OCI-LY7 (cell line): ENCODE measurements at regions not wholly inside any gene's neighbourhood (a gene's known extent, or its start where the extent isn't known, plus 50 kb on each side); places are given as distances from the start of the nearest gene placed in this dataset.
"Not testable (repeated sequence)": the region's sequence is repeated elsewhere in the genome, so short reads cannot be mapped to it uniquely, and the experiment has no call there.

ENCODE experiments used
- CTCF ChIP-seq: fragments of 200-600 bp; sonication (generic); conservative IDR thresholded peaks from 2 replicates; pipeline ENCODE4 v1.5.1; 2014; ENCODE audit warnings: mild to moderate bottlenecking, antibody characterized with exemption, low read length, moderate library complexity, mixed read lengths
- EZH2phosphoT487 ChIP-seq: fragments of 200-600 bp; sonication (generic); IDR thresholded peaks from 2 replicates; pipeline ENCODE4 v1.6.1; 2018; ENCODE audit warnings: low read depth, borderline replicate concordance, mild to moderate bottlenecking, mixed run types, antibody characterized with exemption, low read length, moderate library complexity, mixed read lengths

- TF ChIP-seq CTCF, EZH2phosphoT487: not testable (repeated sequence)
Measured at GRCh38 chr10:9957876-9958275, 1059.8 kb upstream of the CELF2 start.
